H1 (cell line): ENCODE measurements at regions not wholly inside any gene's neighbourhood (a gene's known extent, or its start where the extent isn't known, plus 50 kb on each side); places are given as distances from the start of the nearest gene placed in this dataset.
"Not testable (repeated sequence)": the region's sequence is repeated elsewhere in the genome, so short reads cannot be mapped to it uniquely, and the experiment has no call there.

Experiments
- BACH1 ChIP-seq: IDR thresholded peaks from 2 replicates; pipeline ENCODE4 v1.6.1; 2012; ENCODE audit warnings: low read length, improper control_type of control experiment
- CBX5 ChIP-seq: fragments of 300-800, 300-1000 bp; sonication (generic); IDR thresholded peaks from 2 replicates; pipeline ENCODE4 v1.7.1; 2016; ENCODE audit warnings: antibody characterized with exemption, low read length, low read depth
- CTCF ChIP-seq, 3 experiments: IDR thresholded peaks; 1 replicate in 2 of 3; 2 replicates in 1 of 3; pipeline versions ENCODE4 v1.5.1 to v1.6.1; 2011; ENCODE audit warnings: low read length in 3 of 3, mild to moderate bottlenecking in 3 of 3, inconsistent platforms in 2 of 3, low read depth in 1 of 3, moderate library complexity in 1 of 3; ENCODE audit not compliant: insufficient read depth in 1 of 3; ENCODE audit errors: control extremely low read depth in 1 of 3
- EZH2 ChIP-seq: fragments of 200-600 bp; sonication (generic); IDR thresholded peaks from 2 replicates; pipeline ENCODE4 v1.7.1; 2012; ENCODE audit warnings: low read depth, mild to moderate bottlenecking, moderate library complexity, low read length, inconsistent platforms; ENCODE audit not compliant: severe bottlenecking
- POLR2A ChIP-seq, 2 experiments: IDR thresholded peaks; 1 replicate in 1 of 2; 2 replicates in 1 of 2; pipeline ENCODE4 v1.6.1; 2011; ENCODE audit warnings: low read depth in 2 of 2, low read length in 2 of 2, mild to moderate bottlenecking in 2 of 2; ENCODE audit errors: control extremely low read depth in 1 of 2
- POLR2AphosphoS5 ChIP-seq: IDR thresholded peaks from 2 replicates; pipeline ENCODE4 v1.6.1; 2011; ENCODE audit warnings: low read depth, low read length
- RAD21 ChIP-seq, 2 experiments: IDR thresholded peaks in 1 of 2; conservative IDR thresholded peaks in 1 of 2; 2 replicates each; pipeline ENCODE4 v1.6.1; 2011; ENCODE audit warnings: low read depth in 2 of 2, low read length in 2 of 2, improper control_type of control experiment in 1 of 2, inconsistent platforms in 1 of 2, mild to moderate bottlenecking in 1 of 2, moderate library complexity in 1 of 2
- RFX5 ChIP-seq: IDR thresholded peaks from 2 replicates; pipeline ENCODE4 v1.6.1; 2011; ENCODE audit warnings: low read depth, low read length, improper control_type of control experiment, borderline replicate concordance
- SP4 ChIP-seq: IDR thresholded peaks from 2 replicates; pipeline ENCODE4 v1.6.1; 2012; ENCODE audit warnings: low read length, inconsistent platforms
- ZNF274 ChIP-seq: IDR thresholded peaks from 2 replicates; pipeline ENCODE4 v1.7.0; 2012; ENCODE audit warnings: low read length, borderline replicate concordance; ENCODE audit errors: extremely low read depth

GRCh38 chrY:17511476-17511875, 368.5 kb downstream of the CDY2B start:
- not testable (repeated sequence) for TF ChIP-seq POLR2AphosphoS5; POLR2A (IDR thresholded peaks at IDR 0.05; ENCODE audit: control extremely low read depth in 1 of 2, low read depth in 2 of 2, low read length in 2 of 2); CTCF (IDR thresholded peaks at IDR 0.05; ENCODE audit: control extremely low read depth in 1 of 3, insufficient read depth in 1 of 3, low read depth in 1 of 3, low read length in 3 of 3); SP4; CBX5; RFX5; RAD21 (IDR thresholded peaks at IDR 0.05 in 1 of 2, conservative IDR thresholded peaks at IDR 0.05 in 1 of 2; ENCODE audit: low read depth in 2 of 2, low read length in 2 of 2); EZH2; BACH1; ZNF274
